GM12878 (cell line): ENCODE measurements at regions not wholly inside any gene's neighbourhood (a gene's known extent, or its start where the extent isn't known, plus 50 kb on each side); places are given as distances from the start of the nearest gene placed in this dataset.

Experiments used
- ATAC-seq: fragments of 200-7000 bp; cut with Tn5 transposase; 3 replicates; pipeline ENCODE4 v1.9.1; 2020; ENCODE audit warnings: mild to moderate bottlenecking, moderate library complexity
- BruUV-seq: library from RNA; stranded (reverse); fragments of 400-500 nt; replicated peaks from 2 replicates; lab custom pipeline; 2021; lab: Mats Ljungman, UMichigan
- CTCF ChIA-PET: fragments of 300-600 bp; sonication (Branson Sonifier 250); formaldehyde crosslinking; extraction: SDS; loops from one replicate; lab custom pipeline; 2021; ENCODE audit warnings: inconsistent platforms; lab: Yijun Ruan, JAX
- POLR2A ChIA-PET: fragments of 350-600 bp; formaldehyde crosslinking; extraction: SDS; loops from one replicate; lab custom pipeline; 2021; ENCODE audit warnings: inconsistent platforms; lab: Charles Lee
- RAD21 ChIA-PET: fragments of 300-600 bp; sonication (Branson Sonifier 250); formaldehyde crosslinking; loops from one replicate; lab custom pipeline; 2023; ENCODE audit warnings: antibody characterized with exemption; ENCODE audit not compliant: unreplicated experiment; lab: Charles Lee
- SMC1A ChIA-PET: fragments of 300-600 bp; sonication (Branson Sonifier 250); formaldehyde crosslinking; loops from one replicate; lab custom pipeline; 2023; ENCODE audit not compliant: unreplicated experiment, uncharacterized antibody; lab: Charles Lee
- DNase-seq: peaks from one replicate; pipeline ENCODE4 v3.0.0-alpha.2; 2011; ENCODE audit warnings: low read depth, low spot score
- FAIRE-seq: peaks from 3 replicates; lab custom pipeline; 2011; peaks lifted over from hg19 to GRCh38; lab: Jason Lieb, UNC
- H2AFZ ChIP-seq: 2 replicates; pipeline ENCODE4 v1.6.0; 2011; ENCODE audit warnings: low read depth, low read length, control low read depth; ENCODE audit not compliant: control insufficient read depth
- H3K27ac ChIP-seq: 2 replicates; pipeline ENCODE4 v1.5.1; 2011; ENCODE audit warnings: control low read depth; ENCODE audit not compliant: control insufficient read depth, insufficient read depth
- H3K27me3 ChIP-seq, 2 experiments: replicated peaks in 1 of 2; 2 replicates each; pipeline versions ENCODE4 v1.6.0 to v1.6.1; 2011; ENCODE audit warnings: low read length in 1 of 2; ENCODE audit not compliant: control insufficient read depth in 2 of 2, insufficient read depth in 2 of 2
- H3K36me3 ChIP-seq, 2 experiments: 2 replicates each; pipeline ENCODE4 v1.5.1; 2011; ENCODE audit warnings: low read length in 1 of 2; ENCODE audit not compliant: control insufficient read depth in 2 of 2, insufficient read depth in 2 of 2
- H3K4me1 ChIP-seq: 2 replicates; pipeline ENCODE4 v1.6.1; 2011; ENCODE audit warnings: mild to moderate bottlenecking, low read length, moderate library complexity, mixed read lengths; ENCODE audit not compliant: control insufficient read depth, insufficient read depth
- H3K4me2 ChIP-seq: 2 replicates; pipeline ENCODE4 v1.6.0; 2011; ENCODE audit warnings: control low read depth; ENCODE audit not compliant: control insufficient read depth, insufficient read depth
- H3K4me3 ChIP-seq: fragments of 200-600 bp; sonication (generic); 2 replicates; pipeline ENCODE4 v1.5.1; 2016
- H3K79me2 ChIP-seq: 2 replicates; pipeline ENCODE4 v1.6.0; 2011; ENCODE audit warnings: low read length; ENCODE audit not compliant: control insufficient read depth, insufficient read depth
- H3K9ac ChIP-seq: 2 replicates; pipeline ENCODE4 v1.8.0; 2011; ENCODE audit warnings: low read length, control low read depth, mixed read lengths; ENCODE audit not compliant: control insufficient read depth, insufficient read depth
- H3K9me3 ChIP-seq: replicated peaks from 3 replicates; pipeline ENCODE4 v1.5.1; 2011; ENCODE audit warnings: mild to moderate bottlenecking, low read length; ENCODE audit not compliant: control insufficient read depth, insufficient read depth
- H4K20me1 ChIP-seq: 2 replicates; pipeline ENCODE4 v1.6.0; 2011; ENCODE audit not compliant: control insufficient read depth, insufficient read depth
- BMI1 ChIP-seq: fragments of 450-650 bp; IDR thresholded peaks from 2 replicates; pipeline ENCODE4 v1.6.1; 2016; ENCODE audit warnings: mild to moderate bottlenecking, moderate library complexity, borderline replicate concordance
- CBFB ChIP-seq: IDR thresholded peaks from 2 replicates; pipeline ENCODE4 v1.6.1; 2016; ENCODE audit warnings: antibody characterized with exemption, low read depth
- EGR1 ChIP-seq, 2 experiments: IDR thresholded peaks; 1 replicate in 1 of 2; 2 replicates in 1 of 2; pipeline ENCODE4 v1.6.1; 2011 to 2012; ENCODE audit warnings: low read depth in 2 of 2, low read length in 2 of 2, borderline replicate concordance in 1 of 2, mild to moderate bottlenecking in 1 of 2, moderate library complexity in 1 of 2
- FOXM1 ChIP-seq: IDR thresholded peaks from 2 replicates; pipeline ENCODE4 v1.6.1; 2012; ENCODE audit warnings: low read depth, mild to moderate bottlenecking, inconsistent platforms, low read length, moderate library complexity
- IKZF2 ChIP-seq, 2 experiments: fragments of 450-650 bp; IDR thresholded peaks; 2 replicates each; pipeline ENCODE4 v1.6.1; 2017; ENCODE audit warnings: mild to moderate bottlenecking in 2 of 2, moderate library complexity in 2 of 2
- JUND ChIP-seq: IDR thresholded peaks from 2 replicates; pipeline ENCODE4 v1.6.1; 2012; ENCODE audit warnings: low read depth, mild to moderate bottlenecking, low read length, improper control_type of control experiment, moderate library complexity
- KAT2A ChIP-seq: conservative IDR thresholded peaks from 2 replicates; pipeline ENCODE4 v1.6.1; 2011; ENCODE audit warnings: low read depth, low read length; ENCODE audit not compliant: control insufficient read depth
- MYC ChIP-seq: IDR thresholded peaks from 2 replicates; pipeline ENCODE4 v1.6.1; 2011; ENCODE audit warnings: mild to moderate bottlenecking, low read length, moderate library complexity, inconsistent platforms; ENCODE audit not compliant: insufficient read depth, insufficient replicate concordance, insufficient read length, severe bottlenecking
- NFIC ChIP-seq: IDR thresholded peaks from 2 replicates; pipeline ENCODE4 v1.6.1; 2012; ENCODE audit warnings: low read depth, mild to moderate bottlenecking, inconsistent platforms, low read length, moderate library complexity
- NFYB ChIP-seq: IDR thresholded peaks from 2 replicates; pipeline ENCODE4 v1.6.1; 2011; ENCODE audit warnings: low read depth, mild to moderate bottlenecking, low read length, improper control_type of control experiment, moderate library complexity; ENCODE audit not compliant: insufficient read depth
- SMC3 ChIP-seq: IDR thresholded peaks from 2 replicates; pipeline ENCODE4 v1.6.1; 2011; ENCODE audit warnings: low read length, improper control_type of control experiment, borderline replicate concordance
- SUPT20H ChIP-seq: IDR thresholded peaks from 2 replicates; pipeline ENCODE4 v1.6.1; 2011; ENCODE audit warnings: low read depth, mild to moderate bottlenecking, low read length, moderate library complexity, borderline replicate concordance; ENCODE audit not compliant: control insufficient read depth
- ZBTB11 ChIP-seq: fragments of 450-650 bp; formaldehyde crosslinking; IDR thresholded peaks from 2 replicates; pipeline ENCODE4 v1.5.0; 2022; ENCODE audit warnings: mild to moderate bottlenecking, missing genetic modification characterization
- WGBS: methylation state at CpG from one replicate; pipeline ENCODE4 v1.1.6; 2016; ENCODE audit warnings: low lambda C conversion rate; ENCODE audit not compliant: insufficient replicate concordance, insufficient coverage; ENCODE audit errors: missing lambda C conversion rate; 5-methylcytosine and 5-hydroxymethylcytosine counted together
- in situ Hi-C: fragments of 300-500 bp; cut with MboI; formaldehyde crosslinking; loops from 9 replicates; pipeline ENCODE4 v1.14.3; 2018; ENCODE audit warnings: mixed read lengths
- intact Hi-C: fragments of 100-400 bp; cut with micrococcal nuclease; formaldehyde crosslinking; loops from one replicate; pipeline ENCODE4 v1.14.2; 2022; ENCODE audit not compliant: unreplicated experiment
- TF ChIP-seq, protein P1 (sequence below): fragments of 450-650 bp; IDR thresholded peaks from 2 replicates; pipeline ENCODE4 v1.6.1; 2018; ENCODE audit warnings: borderline replicate concordance, mild to moderate bottlenecking; ENCODE audit not compliant: partially characterized antibody
- TF ChIP-seq, protein P2 (sequence below), 3 experiments: IDR thresholded peaks in 2 of 3; conservative IDR thresholded peaks in 1 of 3; 2 replicates each; pipeline ENCODE4 v1.5.1; 2011; ENCODE audit warnings: low read depth in 3 of 3, low read length in 3 of 3, mild to moderate bottlenecking in 3 of 3, control low read depth in 2 of 3, moderate library complexity in 2 of 3, inconsistent platforms in 1 of 3, mixed read lengths in 1 of 3; ENCODE audit not compliant: control insufficient read depth in 2 of 3, insufficient read depth in 1 of 3; ENCODE audit errors: extremely low read depth in 1 of 3

GRCh38 chr15:38058596-38059075, 124.2 kb downstream of the TMCO5A start:
- no peaks in the 10 kb centered on the region for H4K20me1 ChIP-seq
- intact Hi-C loops (no loop called here), in situ Hi-C loops (no loop called here)
- H3K9ac ChIP-seq, result no peak overlapping the region
- no peaks in the 10 kb centered on the region for H3K79me2 ChIP-seq
- ChIA-PET POLR2A (interaction anchor here (0.7 to 2.2 kb wide), 3 partner anchors 10 to 27 kb away, joined by 3 to 11 read pairs (median 7); no protein-coding TSS in a partner anchor), CTCF (interaction anchor here (0.7 to 3.7 kb wide), 6 partner anchors 10 to 63 kb away, joined by 3 to 18 read pairs (median 4); no protein-coding TSS in a partner anchor), RAD21 (interaction anchor here (0.8 to 2.9 kb wide), 11 partner anchors 10 to 195 kb away, joined by 3 to 18 read pairs (median 4); partner anchors contain the start of gene SPRED1), SMC1A (interaction anchor here (0.6 to 5.5 kb wide), 13 partner anchors 7 to 297 kb away, joined by 3 to 44 read pairs (median 4); no protein-coding TSS in a partner anchor)
- H3K36me3 ChIP-seq, result no peaks in the 10 kb centered on the region
- ATAC-seq (peak; percentile 71), DNase-seq (no peak), FAIRE-seq (no peak)
- no peak overlapping the region; the same call in 1 of the 2 replicates for H3K4me2 ChIP-seq
- H3K27ac ChIP-seq, result no peak overlapping the region; the same call in 1 of the 2 replicates
- no TSS peak for BruUV-seq
- no peak overlapping the region for H2AFZ ChIP-seq
- peaks cover 4% of the 10 kb centered on the region; the same call in 1 of the 2 replicates for H3K4me1 ChIP-seq
- no peaks in the 10 kb centered on the region for H3K9me3 ChIP-seq
- no peaks in the 10 kb centered on the region for H3K27me3 ChIP-seq
- WGBS, result 61% methylated on average over 11 of the region's 11 CpGs
- no peak overlapping the region for H3K4me3 ChIP-seq
- no peak for TF ChIP-seq JUND
- no peak for TF ChIP-seq BMI1
- no peak for TF ChIP-seq ZBTB11 (CRISPR knock-in tag)
- no peak for TF ChIP-seq MYC
- no peak for TF ChIP-seq CBFB
- TF ChIP-seq EGR1 (IDR thresholded peaks at IDR 0.05; ENCODE audit: borderline replicate concordance in 1 of 2, low read depth in 2 of 2, low read length in 2 of 2), result no peak
- TF ChIP-seq, protein P1, sequence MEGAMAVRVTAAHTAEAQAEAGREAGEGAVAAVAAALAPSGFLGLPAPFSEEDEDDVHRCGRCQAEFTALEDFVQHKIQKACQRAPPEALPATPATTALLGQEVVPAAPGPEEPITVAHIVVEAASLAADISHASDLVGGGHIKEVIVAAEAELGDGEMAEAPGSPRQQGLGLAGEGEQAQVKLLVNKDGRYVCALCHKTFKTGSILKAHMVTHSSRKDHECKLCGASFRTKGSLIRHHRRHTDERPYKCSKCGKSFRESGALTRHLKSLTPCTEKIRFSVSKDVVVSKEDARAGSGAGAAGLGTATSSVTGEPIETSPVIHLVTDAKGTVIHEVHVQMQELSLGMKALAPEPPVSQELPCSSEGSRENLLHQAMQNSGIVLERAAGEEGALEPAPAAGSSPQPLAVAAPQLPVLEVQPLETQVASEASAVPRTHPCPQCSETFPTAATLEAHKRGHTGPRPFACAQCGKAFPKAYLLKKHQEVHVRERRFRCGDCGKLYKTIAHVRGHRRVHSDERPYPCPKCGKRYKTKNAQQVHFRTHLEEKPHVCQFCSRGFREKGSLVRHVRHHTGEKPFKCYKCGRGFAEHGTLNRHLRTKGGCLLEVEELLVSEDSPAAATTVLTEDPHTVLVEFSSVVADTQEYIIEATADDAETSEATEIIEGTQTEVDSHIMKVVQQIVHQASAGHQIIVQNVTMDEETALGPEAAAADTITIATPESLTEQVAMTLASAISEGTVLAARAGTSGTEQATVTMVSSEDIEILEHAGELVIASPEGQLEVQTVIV, result no peak
- peak; percentile 75; the same call in 1 of the 2 replicates for TF ChIP-seq FOXM1
- TF ChIP-seq NFYB, result no peak
- TF ChIP-seq KAT2A, result no peak
- TF ChIP-seq SMC3, result no peak
- peak; percentile 65 to 81; a peak in 3 of 4 replicates for TF ChIP-seq IKZF2 (IDR thresholded peaks at IDR 0.05)
- TF ChIP-seq, protein P2, sequence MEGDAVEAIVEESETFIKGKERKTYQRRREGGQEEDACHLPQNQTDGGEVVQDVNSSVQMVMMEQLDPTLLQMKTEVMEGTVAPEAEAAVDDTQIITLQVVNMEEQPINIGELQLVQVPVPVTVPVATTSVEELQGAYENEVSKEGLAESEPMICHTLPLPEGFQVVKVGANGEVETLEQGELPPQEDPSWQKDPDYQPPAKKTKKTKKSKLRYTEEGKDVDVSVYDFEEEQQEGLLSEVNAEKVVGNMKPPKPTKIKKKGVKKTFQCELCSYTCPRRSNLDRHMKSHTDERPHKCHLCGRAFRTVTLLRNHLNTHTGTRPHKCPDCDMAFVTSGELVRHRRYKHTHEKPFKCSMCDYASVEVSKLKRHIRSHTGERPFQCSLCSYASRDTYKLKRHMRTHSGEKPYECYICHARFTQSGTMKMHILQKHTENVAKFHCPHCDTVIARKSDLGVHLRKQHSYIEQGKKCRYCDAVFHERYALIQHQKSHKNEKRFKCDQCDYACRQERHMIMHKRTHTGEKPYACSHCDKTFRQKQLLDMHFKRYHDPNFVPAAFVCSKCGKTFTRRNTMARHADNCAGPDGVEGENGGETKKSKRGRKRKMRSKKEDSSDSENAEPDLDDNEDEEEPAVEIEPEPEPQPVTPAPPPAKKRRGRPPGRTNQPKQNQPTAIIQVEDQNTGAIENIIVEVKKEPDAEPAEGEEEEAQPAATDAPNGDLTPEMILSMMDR (IDR thresholded peaks at IDR 0.05 in 2 of 3, conservative IDR thresholded peaks at IDR 0.05 in 1 of 3; ENCODE audit: control insufficient read depth in 2 of 3, extremely low read depth in 1 of 3, insufficient read depth in 1 of 3, low read depth in 3 of 3, low read length in 3 of 3), result no peak
- no peak for TF ChIP-seq SUPT20H
- TF ChIP-seq NFIC, result peak; percentile 51; the same call in 1 of the 2 replicates
